Lower leg skin (tissue), 3 donors: ENCODE measurements at regions not wholly inside any gene's neighbourhood (a gene's known extent, or its start where the extent isn't known, plus 50 kb on each side); places are given as distances from the start of the nearest gene placed in this dataset.

Source experiments
- POLR2A ChIP-seq, 2 donors: fragments of 450-650 bp; IDR thresholded peaks; one replicate each; pipeline ENCODE4 v1.6.1; 2016 to 2017; ENCODE audit warnings: antibody characterized with exemption in 2 of 2, mild to moderate bottlenecking in 1 of 2, moderate library complexity in 1 of 2
- TF ChIP-seq, protein P1 (sequence below), 3 donors: fragments of 450-650 bp; IDR thresholded peaks; one replicate each; pipeline ENCODE4 v1.5.1; 2016; ENCODE audit warnings: antibody characterized with exemption in 3 of 3, mild to moderate bottlenecking in 3 of 3, moderate library complexity in 2 of 3

DNA sequence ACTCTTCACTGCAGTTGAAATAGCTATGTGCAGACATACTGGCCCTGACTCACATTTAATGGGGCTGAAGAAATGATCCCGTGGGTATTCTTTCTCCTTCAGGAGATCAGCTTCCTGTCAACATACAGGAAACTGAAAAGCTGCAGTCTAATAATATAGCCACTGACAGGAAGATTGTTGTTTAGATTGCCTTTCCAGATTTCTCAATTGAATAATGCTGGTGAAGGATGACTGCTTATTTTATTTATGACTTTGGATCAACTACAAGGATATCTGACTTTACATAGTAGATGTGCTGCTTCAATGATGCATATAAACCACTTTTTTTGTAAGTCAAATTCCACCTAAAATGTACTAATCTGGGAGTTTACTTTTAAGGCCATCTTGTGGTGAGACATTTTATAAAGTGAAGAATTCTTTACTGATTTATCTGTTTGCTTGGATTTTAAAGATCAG lies 93.4 kb upstream of the MAP4K3 start:
- TF ChIP-seq, protein P1, sequence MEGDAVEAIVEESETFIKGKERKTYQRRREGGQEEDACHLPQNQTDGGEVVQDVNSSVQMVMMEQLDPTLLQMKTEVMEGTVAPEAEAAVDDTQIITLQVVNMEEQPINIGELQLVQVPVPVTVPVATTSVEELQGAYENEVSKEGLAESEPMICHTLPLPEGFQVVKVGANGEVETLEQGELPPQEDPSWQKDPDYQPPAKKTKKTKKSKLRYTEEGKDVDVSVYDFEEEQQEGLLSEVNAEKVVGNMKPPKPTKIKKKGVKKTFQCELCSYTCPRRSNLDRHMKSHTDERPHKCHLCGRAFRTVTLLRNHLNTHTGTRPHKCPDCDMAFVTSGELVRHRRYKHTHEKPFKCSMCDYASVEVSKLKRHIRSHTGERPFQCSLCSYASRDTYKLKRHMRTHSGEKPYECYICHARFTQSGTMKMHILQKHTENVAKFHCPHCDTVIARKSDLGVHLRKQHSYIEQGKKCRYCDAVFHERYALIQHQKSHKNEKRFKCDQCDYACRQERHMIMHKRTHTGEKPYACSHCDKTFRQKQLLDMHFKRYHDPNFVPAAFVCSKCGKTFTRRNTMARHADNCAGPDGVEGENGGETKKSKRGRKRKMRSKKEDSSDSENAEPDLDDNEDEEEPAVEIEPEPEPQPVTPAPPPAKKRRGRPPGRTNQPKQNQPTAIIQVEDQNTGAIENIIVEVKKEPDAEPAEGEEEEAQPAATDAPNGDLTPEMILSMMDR (IDR thresholded peaks at IDR 0.05) = no peak
- no peak for TF ChIP-seq POLR2A (IDR thresholded peaks at IDR 0.05)
